ENCODE measurements at regions not wholly inside any gene's neighbourhood (a gene's known extent, or its start where the extent isn't known, plus 50 kb on each side); places are given as distances from the start of the nearest gene placed in this dataset.

DNA sequence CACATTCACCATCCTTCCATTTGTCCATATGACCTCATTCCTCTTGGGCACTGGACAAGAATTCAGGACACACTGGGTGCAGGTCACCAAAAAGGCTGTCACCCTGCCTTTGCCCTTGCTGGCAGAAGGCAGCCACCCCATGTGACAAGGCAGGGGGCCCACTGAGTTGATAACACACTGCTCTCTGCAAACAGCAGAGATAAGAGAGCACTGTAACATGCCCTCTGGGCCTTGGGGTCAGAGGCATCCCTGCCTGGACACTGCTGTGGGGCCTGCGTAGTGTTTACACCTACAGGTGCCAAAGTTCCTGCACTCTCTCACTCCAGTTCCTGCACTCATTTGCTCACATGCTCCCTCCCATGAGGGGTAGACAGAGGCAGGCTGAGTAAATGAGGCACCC lies 344.7 kb upstream of the TCF4 start:
- H3K27ac ChIP-seq: no peak overlapping the region
- FAIRE-seq (no peak), ATAC-seq (no peak), DNase-seq (no peak)
- no peaks in the 10 kb centered on the region for H3K27me3 ChIP-seq
- TF ChIP-seq, protein P1, sequence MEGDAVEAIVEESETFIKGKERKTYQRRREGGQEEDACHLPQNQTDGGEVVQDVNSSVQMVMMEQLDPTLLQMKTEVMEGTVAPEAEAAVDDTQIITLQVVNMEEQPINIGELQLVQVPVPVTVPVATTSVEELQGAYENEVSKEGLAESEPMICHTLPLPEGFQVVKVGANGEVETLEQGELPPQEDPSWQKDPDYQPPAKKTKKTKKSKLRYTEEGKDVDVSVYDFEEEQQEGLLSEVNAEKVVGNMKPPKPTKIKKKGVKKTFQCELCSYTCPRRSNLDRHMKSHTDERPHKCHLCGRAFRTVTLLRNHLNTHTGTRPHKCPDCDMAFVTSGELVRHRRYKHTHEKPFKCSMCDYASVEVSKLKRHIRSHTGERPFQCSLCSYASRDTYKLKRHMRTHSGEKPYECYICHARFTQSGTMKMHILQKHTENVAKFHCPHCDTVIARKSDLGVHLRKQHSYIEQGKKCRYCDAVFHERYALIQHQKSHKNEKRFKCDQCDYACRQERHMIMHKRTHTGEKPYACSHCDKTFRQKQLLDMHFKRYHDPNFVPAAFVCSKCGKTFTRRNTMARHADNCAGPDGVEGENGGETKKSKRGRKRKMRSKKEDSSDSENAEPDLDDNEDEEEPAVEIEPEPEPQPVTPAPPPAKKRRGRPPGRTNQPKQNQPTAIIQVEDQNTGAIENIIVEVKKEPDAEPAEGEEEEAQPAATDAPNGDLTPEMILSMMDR (IDR thresholded peaks at IDR 0.05): no peak
- 100% methylated on average over 1 of the region's 1 CpG for WGBS, 2 donors
- no peaks in the 10 kb centered on the region for H3K36me3 ChIP-seq
- H3K4me3 ChIP-seq: no peak overlapping the region
- no peaks in the 10 kb centered on the region for H3K4me1 ChIP-seq
- H3K9me3 ChIP-seq: no peaks in the 10 kb centered on the region
- intact Hi-C loops (cut with DNase I): no loop called here

DNA sequence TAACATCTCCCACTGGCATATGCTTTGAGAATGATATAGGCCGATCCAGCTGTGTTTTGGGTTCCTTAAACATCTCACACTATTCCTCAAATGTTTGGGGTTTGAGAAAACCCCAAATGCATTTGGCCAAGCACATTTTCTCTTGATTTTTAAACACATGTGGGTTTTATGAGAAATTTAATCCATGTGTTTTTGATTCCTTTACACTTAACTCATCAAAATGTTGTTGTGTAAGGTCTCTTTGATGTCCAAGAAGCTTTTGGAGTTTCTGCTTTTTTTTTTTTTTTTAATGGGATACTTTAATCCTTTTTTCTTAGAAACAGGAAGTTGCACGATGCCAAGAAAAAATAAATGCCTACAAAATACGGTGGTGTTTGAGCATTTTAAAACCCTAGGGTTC lies 339.8 kb upstream of the TCF4 start:
- 76 to 80% methylated on average over 3 of the region's 3 CpGs for WGBS, 2 donors
- no peak for FAIRE-seq
- Histone ChIP-seq H3K4me3 (no peak overlapping the region), H3K9me3 (no peaks in the 10 kb centered on the region), H3K4me1 (no peaks in the 10 kb centered on the region), H3K27ac (no peak overlapping the region), H3K27me3 (no peaks in the 10 kb centered on the region), H3K36me3 (no peaks in the 10 kb centered on the region)
- TF ChIP-seq, protein P1 (IDR thresholded peaks at IDR 0.05): no peak
- ATAC-seq: no peak
- no peak for DNase-seq
- intact Hi-C loops (cut with DNase I): no loop called here

DNA sequence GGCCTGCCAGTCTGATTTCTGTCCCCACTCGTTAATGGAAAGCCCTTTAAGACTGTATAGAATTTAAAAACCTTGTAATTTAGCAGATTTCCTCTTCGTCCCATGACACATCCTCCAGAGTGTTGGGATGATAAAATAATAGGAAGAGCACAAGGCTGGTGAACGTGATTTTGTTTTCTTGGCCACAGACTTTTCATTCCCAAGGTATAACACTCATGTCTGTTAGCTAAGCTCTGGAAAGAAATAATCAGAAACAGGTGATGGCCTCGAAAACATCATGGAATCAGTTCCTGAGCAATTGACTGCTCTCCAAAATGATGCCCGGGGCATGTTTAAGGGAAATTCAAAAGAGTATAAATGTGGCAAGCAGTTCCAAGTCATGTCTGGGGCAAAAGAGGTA lies 337.8 kb upstream of the TCF4 start:
- no peak for DNase-seq
- WGBS, 2 donors: 75 to 80% methylated on average over 5 of the region's 5 CpGs
- TF ChIP-seq, protein P1 (IDR thresholded peaks at IDR 0.05): no peak
- no peaks in the 10 kb centered on the region for H3K4me1 ChIP-seq
- no peak overlapping the region for H3K4me3 ChIP-seq
- H3K36me3 ChIP-seq: no peaks in the 10 kb centered on the region
- no peak for ATAC-seq
- H3K27me3 ChIP-seq: no peaks in the 10 kb centered on the region
- FAIRE-seq: no peak
- no peaks in the 10 kb centered on the region for H3K9me3 ChIP-seq
- no peak overlapping the region for H3K27ac ChIP-seq
- intact Hi-C loops (cut with DNase I): no loop called here

DNA sequence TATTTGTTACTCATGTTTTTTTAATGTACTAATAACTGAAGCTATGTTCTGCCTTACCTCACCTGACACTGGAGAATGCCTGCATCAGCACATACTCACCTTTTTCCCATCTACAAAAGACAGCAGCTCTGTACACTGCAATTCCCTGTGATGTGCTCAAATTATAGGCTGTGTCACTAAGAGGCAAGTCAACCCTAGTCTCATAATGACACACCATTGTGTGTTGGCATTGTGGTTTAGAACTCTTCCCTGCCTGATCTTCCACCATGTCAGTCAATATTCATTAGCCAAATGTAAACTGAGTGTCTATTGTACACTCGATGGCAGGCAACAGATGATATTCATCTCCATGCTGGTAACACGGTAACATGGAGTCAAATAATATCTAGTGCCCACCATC lies 332.1 kb upstream of the TCF4 start:
- Histone ChIP-seq H3K4me3 (no peak overlapping the region), H3K9me3 (no peaks in the 10 kb centered on the region), H3K27me3 (no peaks in the 10 kb centered on the region), H3K27ac (no peak overlapping the region), H3K4me1 (no peaks in the 10 kb centered on the region), H3K36me3 (no peaks in the 10 kb centered on the region)
- ATAC-seq (no peak), FAIRE-seq (no peak), DNase-seq (no peak)
- TF ChIP-seq, protein P1 (IDR thresholded peaks at IDR 0.05): no peak
- 79 to 81% methylated on average over 2 of the region's 2 CpGs for WGBS, 2 donors
- intact Hi-C loops (cut with DNase I): no loop called here

DNA sequence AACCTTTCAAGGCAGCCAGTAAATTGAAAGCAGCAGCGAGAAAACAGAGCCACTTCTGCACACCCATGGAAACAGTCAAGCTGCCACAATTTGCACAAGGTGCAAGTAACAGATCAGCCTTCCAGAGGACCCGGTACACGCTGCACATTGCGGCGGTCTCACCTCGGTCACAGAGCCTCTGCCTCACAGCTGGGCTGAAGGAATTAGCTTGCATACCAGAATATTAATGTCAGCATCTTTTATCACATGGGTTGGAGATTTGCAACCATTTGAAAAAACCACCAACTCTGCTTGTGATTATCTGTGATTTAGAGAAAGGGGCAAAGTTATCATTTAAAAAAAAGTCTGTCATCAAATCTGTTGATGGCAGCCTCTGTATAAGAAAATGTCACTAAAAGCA lies 330.5 kb upstream of the TCF4 start:
- no peaks in the 10 kb centered on the region for H3K27me3 ChIP-seq
- TF ChIP-seq, protein P1 (IDR thresholded peaks at IDR 0.05): no peak
- H3K4me1 ChIP-seq: no peaks in the 10 kb centered on the region
- H3K4me3 ChIP-seq: no peak overlapping the region
- H3K9me3 ChIP-seq: no peaks in the 10 kb centered on the region
- H3K36me3 ChIP-seq: no peaks in the 10 kb centered on the region
- ATAC-seq: peak in 1 of 4 donors; percentile 39
- no peak overlapping the region for H3K27ac ChIP-seq
- intact Hi-C loops (cut with DNase I): no loop called here
- 75 to 77% methylated on average over 6 of the region's 6 CpGs for WGBS, 2 donors
- FAIRE-seq: no peak
- DNase-seq: no peak

Data from pancreas (tissue), 10 donors.